Thyroid gland (tissue), 4 donors: ENCODE measurements at regions not wholly inside any gene's neighbourhood (a gene's known extent, or its start where the extent isn't known, plus 50 kb on each side); places are given as distances from the start of the nearest gene placed in this dataset.
A peak's percentile ranks its signal among the peaks of the same experiment; 100 is the strongest.

ENCODE experiments used
- DNase-seq, 2 donors: peaks; one replicate each; pipeline ENCODE4 v3.0.0-alpha.2; 2019
- H3K27ac ChIP-seq, 3 donors: fragments of 200-600 bp; sonication (generic); 1 replicate in 2 of 3; 2 replicates in 1 of 3; pipeline ENCODE4 v1.5.1; 2016 to 2019; ENCODE audit warnings: mild to moderate bottlenecking in 1 of 3, moderate library complexity in 1 of 3
- H3K27me3 ChIP-seq: fragments of 200-600 bp; sonication (generic); one replicate; pipeline ENCODE4 v1.5.1; 2019
- H3K36me3 ChIP-seq, 2 donors: fragments of 200-600 bp; sonication (generic); one replicate each; pipeline ENCODE4 v1.5.1; 2016 to 2019
- H3K4me1 ChIP-seq, 2 donors: fragments of 200-600 bp; sonication (generic); one replicate each; pipeline ENCODE4 v1.5.1; 2017 to 2019
- H3K4me3 ChIP-seq, 3 donors: fragments of 200-600 bp; sonication (generic); replicated peaks in 1 of 3; 1 replicate in 2 of 3; 2 replicates in 1 of 3; pipeline ENCODE4 v1.5.1; 2016; ENCODE audit warnings: mild to moderate bottlenecking in 1 of 3
- H3K9me3 ChIP-seq: fragments of 200-600 bp; sonication (generic); one replicate; pipeline ENCODE4 v1.5.1; 2017
- CTCF ChIP-seq, 6 experiments: fragments of 200-600 bp in 3 of 6; fragments of 450-650 bp in 3 of 6; sonication (generic) in 3 of 6; IDR thresholded peaks; one replicate each; pipeline ENCODE4 v1.5.1; 2016 to 2019; ENCODE audit warnings: antibody characterized with exemption in 6 of 6, mild to moderate bottlenecking in 2 of 6, inconsistent platforms in 1 of 6, moderate library complexity in 1 of 6
- POLR2A ChIP-seq, 2 donors: fragments of 450-650 bp; IDR thresholded peaks; one replicate each; pipeline ENCODE4 v1.6.1; 2017; ENCODE audit warnings: antibody characterized with exemption in 2 of 2, mild to moderate bottlenecking in 2 of 2, moderate library complexity in 1 of 2
- WGBS, 2 donors: methylation state at CpG; one replicate each; pipeline ENCODE4 v1.1.5; 2017; 5-methylcytosine and 5-hydroxymethylcytosine counted together
- intact Hi-C: fragments of 100-400 bp; cut with DNase I; formaldehyde crosslinking; loops from one replicate; pipeline ENCODE4 v1.15.1; 2023

GRCh38 chr2:873027-873426 lies 77.6 kb upstream of the SNTG2 start:
- H3K4me3 ChIP-seq = no peak overlapping the region
- H3K36me3 ChIP-seq = no peaks in the 10 kb centered on the region
- H3K27me3 ChIP-seq = no peaks in the 10 kb centered on the region
- peak in 1 of 2 donors; percentile 10 for TF ChIP-seq POLR2A (IDR thresholded peaks at IDR 0.05)
- TF ChIP-seq CTCF (IDR thresholded peaks at IDR 0.05) = no peak
- peak overlapping the region; percentile 79 to 83 (median 79) for H3K27ac ChIP-seq
- H3K9me3 ChIP-seq = no peaks in the 10 kb centered on the region
- H3K4me1 ChIP-seq = peaks cover 33 to 51% of the 10 kb centered on the region in 2 donors
- intact Hi-C loops = no loop called here
- peak; percentile 82 to 88 for DNase-seq
- WGBS, 2 donors = 49 to 61% methylated on average over 4 of the region's 4 CpGs

- DNase-seq = no peak
- 78 to 83% methylated on average over 17 to 19 of the region's 19 CpGs for WGBS, 2 donors
- no peaks in the 10 kb centered on the region for H3K9me3 ChIP-seq
- TF ChIP-seq CTCF (IDR thresholded peaks at IDR 0.05) = no peak
- no peak for TF ChIP-seq POLR2A (IDR thresholded peaks at IDR 0.05)
- peaks cover 36 to 60% of the 10 kb centered on the region in 2 donors for H3K4me1 ChIP-seq
- intact Hi-C loops = no loop called here
- no peak overlapping the region for H3K27ac ChIP-seq
- no peak overlapping the region for H3K4me3 ChIP-seq
- no peaks in the 10 kb centered on the region for H3K27me3 ChIP-seq
- H3K36me3 ChIP-seq = no peaks in the 10 kb centered on the region
These were observed 78.5 kb upstream of the SNTG2 start for GRCh38 chr2:871926-872680.

- 89 to 94% methylated on average over 22 to 24 of the region's 24 CpGs for WGBS, 2 donors
- H3K36me3 ChIP-seq = no peaks in the 10 kb centered on the region
- H3K27me3 ChIP-seq = no peaks in the 10 kb centered on the region
- H3K9me3 ChIP-seq = no peaks in the 10 kb centered on the region
- H3K27ac ChIP-seq = no peak overlapping the region
- H3K4me3 ChIP-seq = no peak overlapping the region
- DNase-seq = no peak
- peaks cover 42 to 64% of the 10 kb centered on the region in 2 donors for H3K4me1 ChIP-seq
- intact Hi-C loops = no loop called here
- TF ChIP-seq CTCF (IDR thresholded peaks at IDR 0.05) (no peak), POLR2A (IDR thresholded peaks at IDR 0.05) (no peak)
These were observed 79.4 kb upstream of the SNTG2 start for GRCh38 chr2:871175-871727.

- TF ChIP-seq CTCF (IDR thresholded peaks at IDR 0.05) (no peak), POLR2A (IDR thresholded peaks at IDR 0.05) (no peak)
- intact Hi-C loops = no loop called here
- DNase-seq = no peak
- Histone ChIP-seq H3K4me3 (no peak overlapping the region), H3K36me3 (no peaks in the 10 kb centered on the region), H3K4me1 (peaks cover 42 to 55% of the 10 kb centered on the region in 2 donors), H3K27me3 (no peaks in the 10 kb centered on the region), H3K9me3 (no peaks in the 10 kb centered on the region), H3K27ac (no peak overlapping the region)
- 50 to 62% methylated on average over 8 of the region's 8 CpGs for WGBS, 2 donors
These were observed 80.2 kb upstream of the SNTG2 start for GRCh38 chr2:870426-870825.

GRCh38 chr2:869894-870293 lies 80.8 kb upstream of the SNTG2 start:
- TF ChIP-seq POLR2A (IDR thresholded peaks at IDR 0.05) (peak in 1 of 2 donors; percentile 56), CTCF (IDR thresholded peaks at IDR 0.05) (no peak)
- DNase-seq = peak; percentile 72 to 74
- Histone ChIP-seq H3K27me3 (no peaks in the 10 kb centered on the region), H3K9me3 (no peaks in the 10 kb centered on the region), H3K27ac (peak overlapping the region; percentile 9 to 81 (median 56)), H3K36me3 (no peaks in the 10 kb centered on the region), H3K4me3 (no peak overlapping the region), H3K4me1 (peaks cover 37 to 50% of the 10 kb centered on the region in 2 donors)
- intact Hi-C loops = no loop called here
- 23 to 36% methylated on average over 1 of the region's 1 CpG for WGBS, 2 donors
